HG03039 (cell line): ENCODE measurements at regions not wholly inside any gene's neighbourhood (a gene's known extent, or its start where the extent isn't known, plus 50 kb on each side); places are given as distances from the start of the nearest gene placed in this dataset.

Experiments used
- ATAC-seq: cut with Tn5 transposase; IDR thresholded peaks from one replicate; pipeline ENCODE4 v1.9.1; 2021; ENCODE audit warnings: mild to moderate bottlenecking, moderate library complexity; ENCODE audit not compliant: unreplicated experiment

DNA sequence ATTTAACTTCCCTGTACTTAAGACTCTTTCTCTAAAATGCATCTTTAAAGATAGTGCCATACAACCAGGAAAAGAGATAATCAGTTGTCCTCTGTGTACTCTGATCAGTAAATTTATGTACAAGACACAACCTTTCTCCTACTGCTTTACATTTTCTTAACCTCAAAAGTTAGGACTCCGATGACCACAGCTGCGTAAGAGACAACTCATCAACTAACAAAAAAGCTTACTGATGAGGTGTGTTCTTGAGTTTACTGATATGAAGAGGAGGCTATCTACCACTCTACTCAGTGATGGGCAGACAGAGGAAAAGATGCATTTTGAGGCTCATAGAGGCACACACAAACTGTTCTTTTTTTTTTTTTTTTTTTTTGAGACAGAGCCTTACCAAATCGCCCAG, 71.4 kb upstream of the HIF1A start:
- no peak for ATAC-seq

DNA sequence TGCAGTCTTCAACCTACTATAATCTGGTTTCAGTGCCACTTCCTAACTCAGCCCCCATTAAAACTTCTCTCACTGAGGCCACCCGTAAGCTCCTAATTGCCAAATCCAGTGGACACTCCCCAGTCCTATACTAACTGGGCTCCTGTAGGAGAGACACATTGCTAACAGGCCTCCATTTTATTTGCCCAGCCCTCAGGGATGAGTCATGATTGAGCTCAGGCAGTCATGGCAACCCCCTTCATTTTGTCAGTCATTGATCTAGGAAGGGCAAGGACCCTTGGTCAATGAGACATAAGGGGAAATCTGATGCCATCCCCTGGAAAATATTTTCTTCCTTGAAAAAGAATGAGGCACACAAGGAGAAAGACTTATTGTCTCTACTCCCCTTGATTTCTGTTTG, 70.1 kb upstream of the HIF1A start:
- ATAC-seq, result no peak

DNA sequence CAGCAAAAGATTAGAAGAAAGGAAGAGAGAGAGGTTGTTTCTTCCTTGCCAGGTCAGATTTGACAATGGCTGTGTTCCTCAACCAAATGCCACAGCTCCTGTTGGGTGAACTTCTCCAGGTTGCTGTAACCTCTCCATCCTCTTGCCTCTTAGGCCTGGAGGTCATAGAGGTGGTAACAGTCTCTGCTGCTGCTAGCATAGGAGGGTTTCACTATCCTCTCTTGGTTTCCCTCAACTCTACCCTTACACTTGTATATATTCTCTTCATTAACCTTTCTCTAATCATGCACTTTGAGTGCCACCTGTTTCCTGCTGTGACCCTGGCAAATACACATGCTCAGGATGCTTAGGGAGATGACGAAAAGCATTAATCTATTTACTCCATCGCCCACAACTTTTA, 67.7 kb upstream of the HIF1A start:
- no peak for ATAC-seq

DNA sequence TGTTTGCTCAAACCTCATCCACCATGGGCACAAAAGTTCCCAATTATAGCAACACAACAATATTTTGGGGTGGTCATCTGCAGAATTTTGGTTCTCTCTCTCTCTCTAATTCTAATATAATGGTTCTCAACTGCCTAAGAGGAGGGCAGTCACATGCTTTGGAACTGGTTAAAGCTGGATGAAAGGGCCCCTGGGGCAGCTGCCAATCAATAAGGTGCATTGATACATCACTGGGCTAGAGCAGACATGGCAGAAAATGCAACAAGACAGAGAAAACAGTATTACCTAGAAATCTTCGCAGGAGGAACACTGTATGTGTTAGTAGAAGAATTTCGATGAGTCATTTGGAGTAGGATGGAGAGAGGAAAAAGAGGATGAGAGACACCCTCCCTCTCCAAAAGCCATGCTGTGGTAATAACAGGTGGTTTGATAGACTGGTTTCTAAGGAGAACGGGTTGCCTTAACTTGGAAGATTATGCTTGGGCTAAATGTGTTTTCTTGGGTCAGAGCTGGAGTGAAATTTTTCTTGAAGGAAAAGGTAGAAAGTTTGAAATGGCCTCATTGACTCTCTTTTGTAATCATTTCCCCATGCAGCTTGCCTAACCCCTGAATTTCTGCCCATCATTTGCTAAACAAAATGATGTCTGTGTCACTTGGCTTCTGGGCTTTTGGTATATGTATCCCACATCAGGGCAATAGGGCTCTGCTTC, 67.1 kb upstream of the HIF1A start:
- no peak for ATAC-seq

DNA sequence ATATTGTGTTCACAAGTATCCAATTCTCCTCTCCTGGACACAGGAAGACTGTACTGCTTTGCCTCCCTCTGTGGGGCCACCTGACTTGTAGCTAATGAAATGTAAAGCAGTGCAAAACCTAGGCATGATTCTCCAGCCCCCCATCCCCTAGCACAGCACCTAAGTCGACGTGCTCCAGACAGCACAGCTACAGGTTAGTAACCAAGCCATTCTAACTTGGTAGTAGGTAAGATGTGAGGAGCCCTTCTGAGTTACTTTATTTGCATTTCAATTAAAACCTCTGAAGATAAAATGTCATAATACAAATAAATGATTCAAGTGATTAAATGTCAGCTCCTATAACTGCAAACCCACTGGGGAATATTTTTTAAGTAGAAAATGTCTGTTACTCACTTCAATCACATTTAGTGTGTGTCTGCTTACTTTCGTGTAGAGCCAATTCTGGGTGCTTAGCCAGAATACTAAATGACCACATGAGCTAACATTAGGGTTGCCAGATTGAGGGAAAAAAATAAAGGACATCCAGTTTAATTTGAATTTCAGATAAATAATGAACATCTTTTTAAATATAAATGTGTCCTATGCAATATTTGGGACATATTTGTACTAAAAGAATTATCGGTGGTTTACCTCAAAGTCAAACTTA, 64.8 kb upstream of the HIF1A start:
- ATAC-seq, result no peak

DNA sequence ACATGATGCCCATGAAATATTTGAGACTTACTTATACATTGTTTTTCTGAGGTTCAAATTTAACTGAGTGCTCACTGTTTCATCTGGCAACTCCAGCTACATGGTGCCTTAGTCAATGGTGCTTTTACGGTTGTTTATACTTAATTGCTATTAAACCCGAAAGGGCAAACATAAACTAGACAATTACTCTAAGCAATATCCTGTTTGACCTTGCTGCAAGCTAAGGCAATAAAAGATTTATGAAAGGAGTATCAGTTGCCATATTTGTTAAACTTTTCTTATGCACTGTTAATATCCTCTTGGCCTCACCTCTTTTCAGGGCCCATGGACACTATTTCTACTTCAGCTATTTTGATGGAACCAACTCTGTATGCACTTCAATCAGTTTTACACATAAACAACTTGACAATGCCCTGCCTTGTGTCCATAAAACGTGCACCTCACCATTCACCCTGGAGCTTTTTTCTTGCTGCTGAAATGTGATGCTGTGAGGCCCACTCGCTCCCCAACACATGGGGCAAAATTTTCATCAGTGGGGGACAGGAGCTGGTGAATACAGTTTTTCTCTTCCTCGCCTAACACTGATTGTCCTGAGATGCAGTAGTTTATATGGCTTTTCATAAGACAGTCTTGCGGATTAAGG, 64.1 kb upstream of the HIF1A start:
- ATAC-seq, result no peak

DNA sequence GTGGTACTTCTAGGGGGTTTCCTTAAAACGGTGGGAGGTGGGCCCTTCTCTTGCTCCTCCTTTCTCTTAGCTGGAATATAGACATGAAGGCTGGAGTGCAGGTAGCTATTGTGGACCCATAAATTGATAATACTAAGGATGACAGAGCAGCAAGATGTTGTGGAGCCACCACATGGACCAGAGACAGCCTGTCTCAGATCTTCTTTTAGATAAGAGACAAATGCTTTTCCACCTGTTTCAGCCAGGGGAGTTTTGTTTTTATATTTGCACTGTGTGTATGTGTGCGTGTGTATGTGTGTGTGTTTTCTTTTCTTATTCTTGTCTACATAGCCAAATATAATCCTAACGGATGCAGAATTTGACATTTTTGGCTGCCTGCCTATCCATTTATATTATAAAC, 62.9 kb upstream of the HIF1A start:
- no peak for ATAC-seq

DNA sequence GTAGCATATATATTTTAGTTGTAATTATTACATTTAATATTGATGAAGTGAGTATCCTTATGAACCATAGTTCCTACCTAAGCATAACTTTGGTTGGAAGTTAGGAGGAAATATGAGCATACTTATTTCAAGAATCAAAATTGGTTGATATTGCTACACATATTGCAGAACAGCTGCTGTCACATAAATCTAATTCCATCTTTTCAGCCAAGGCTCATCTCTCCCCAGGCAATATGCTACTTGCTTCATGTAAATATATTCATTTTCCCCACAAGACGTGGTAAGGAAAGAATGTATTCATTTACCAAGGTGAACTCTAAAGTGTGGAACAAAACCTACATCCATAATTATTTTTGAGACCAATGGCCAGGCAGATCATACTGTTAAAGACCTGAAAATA, 62.5 kb upstream of the HIF1A start:
- ATAC-seq, result no peak

DNA sequence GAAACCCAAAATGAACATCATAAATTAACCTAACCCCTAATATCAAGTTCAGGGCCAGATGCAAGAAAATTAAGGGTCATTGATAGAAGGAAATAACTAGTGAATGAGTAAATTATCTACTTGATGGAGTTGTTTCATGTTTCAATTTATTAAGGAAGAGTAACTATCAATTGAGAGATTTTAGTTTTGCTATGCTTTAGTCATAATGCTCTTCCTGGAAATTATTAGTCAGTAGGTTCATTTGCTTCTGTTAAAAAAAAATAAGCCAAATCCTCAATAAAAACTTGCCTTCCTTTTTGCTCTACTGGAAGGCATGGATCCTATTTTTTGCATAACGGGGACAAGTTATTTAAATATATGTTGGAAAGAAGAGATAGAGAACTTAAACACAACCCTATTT, 59.0 kb upstream of the HIF1A start:
- ATAC-seq, result no peak

DNA sequence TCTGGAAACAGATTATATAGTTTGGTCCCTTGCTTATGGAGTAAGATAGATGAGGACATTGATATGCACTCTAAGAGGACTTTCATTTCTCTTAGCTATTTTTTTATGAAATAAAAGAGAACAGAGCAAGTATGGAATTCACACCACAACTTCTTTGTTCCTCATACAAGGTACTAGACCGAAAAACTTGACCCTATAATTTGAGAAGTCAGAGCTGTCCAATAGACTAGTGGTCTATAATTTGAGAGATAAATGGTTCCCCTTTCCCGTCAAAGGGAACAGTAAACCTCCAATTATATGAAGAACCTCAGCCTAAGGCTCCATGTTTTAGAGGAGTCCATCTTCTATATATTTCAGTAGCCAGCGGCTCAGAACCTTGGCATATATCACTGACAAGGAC, 58.5 kb upstream of the HIF1A start:
- ATAC-seq, result no peak

DNA sequence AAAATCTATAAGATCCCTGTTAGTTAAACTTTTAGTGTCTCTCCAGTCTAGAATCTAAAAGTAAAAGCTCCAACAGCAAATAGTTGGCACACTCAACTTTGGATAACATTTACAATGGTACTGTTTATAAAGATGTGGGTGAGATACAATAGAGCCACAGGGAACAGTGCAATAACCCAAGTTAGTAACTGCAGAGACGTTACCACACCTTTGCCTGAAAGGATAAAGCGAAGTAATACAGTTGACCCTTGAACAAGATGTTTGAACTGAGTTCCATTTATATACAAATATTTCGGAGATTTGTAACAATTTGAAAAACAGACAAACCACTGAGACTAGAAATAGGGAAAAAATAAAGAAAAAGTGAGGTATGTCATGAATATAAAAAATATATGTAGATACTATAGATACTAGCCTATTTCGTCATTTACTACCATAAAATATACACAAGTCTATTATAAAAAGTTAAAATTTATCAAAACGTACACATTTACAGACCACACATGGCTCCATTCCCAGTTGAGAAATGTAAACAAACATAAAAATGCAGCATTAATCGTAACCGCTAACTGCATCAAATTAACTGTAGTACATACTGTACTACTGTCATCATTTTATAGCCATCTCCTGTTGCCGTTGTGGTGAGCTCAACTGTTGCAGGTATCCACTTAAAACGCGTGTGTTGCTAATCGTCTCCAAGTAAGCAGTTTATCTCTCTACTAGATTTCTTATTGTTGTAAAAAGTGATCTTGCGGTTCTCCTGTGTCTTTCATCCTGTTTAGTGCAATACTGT, 56.5 kb upstream of the HIF1A start:
- ATAC-seq, result no peak

DNA sequence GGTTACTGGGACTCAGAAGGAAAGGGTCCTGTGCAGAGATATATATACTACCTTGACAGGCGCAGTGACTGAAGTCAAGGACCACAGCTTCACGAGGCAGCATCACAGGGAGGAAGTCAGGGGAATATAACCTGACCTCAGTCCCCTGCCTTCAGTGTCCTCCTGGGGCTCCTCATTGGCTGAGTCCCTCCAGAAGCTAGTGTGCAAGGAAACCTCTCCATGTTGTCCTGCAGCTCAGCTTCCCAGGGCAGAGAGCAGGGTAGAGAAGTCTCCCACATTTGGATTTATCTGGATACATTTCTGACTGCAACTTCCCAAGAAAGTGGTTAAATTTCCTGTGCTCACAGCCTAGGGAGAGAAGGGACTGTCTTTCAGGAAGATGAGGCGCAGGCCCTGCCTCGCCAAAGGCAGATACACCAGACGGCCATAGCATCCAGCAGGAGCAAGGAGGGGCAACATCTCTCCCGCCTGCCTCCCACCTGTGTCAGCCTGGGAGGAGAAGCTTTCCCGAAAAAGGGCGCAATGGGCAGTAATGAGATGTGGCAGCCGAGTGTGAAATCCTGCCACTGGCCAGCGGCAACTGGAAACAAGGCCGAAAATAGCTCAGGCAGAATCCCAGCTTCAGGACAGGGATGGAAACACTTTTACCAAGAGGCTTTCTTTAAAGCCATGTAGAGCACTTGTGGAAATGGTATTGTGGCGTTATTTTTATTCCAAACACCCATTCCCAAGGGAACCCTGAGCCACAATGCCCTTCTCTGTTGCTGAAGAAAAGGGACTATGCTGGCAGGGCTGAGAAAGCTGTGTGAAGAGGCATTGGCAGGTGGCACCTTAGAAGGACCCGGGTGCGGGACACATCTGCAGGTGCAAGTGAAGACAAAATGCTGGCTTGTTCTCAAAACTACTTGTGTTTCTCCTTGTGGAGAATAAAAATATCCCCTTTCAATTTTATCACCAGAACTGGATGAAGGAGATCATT, 54.9 kb upstream of the HIF1A start:
- ATAC-seq, result no peak

DNA sequence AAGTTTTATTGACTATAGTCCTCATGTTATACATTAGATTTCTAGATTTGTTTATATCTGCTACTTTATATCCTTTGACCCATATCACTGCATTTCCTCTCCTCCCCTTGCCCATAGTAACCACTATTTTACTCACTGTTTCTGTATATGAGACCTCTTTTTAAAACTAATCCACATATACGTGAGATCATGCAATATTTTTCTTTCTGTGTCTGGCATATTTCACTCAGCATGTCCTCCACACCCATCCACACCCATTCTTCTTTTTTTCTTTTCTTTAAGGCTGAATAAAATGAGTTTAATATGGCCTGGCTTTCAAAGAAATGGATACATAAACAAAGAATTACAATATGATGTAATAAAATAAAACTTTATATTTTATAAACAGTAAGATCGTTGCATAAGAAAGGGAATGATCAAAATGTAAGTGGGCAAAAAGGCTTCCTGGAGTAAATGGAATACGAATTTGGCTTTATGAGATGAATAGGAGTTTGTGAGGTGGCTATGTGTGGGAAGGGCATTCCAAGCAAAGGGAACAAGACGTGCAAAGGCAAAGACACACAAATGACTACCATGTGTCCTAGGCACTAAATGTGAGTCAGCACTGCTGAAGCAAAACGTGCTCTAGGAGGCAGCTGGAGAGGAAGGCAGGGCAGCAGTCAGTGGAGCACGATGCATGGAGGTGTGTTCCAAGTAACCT, 53.2 kb upstream of the HIF1A start:
- ATAC-seq, result no peak

DNA sequence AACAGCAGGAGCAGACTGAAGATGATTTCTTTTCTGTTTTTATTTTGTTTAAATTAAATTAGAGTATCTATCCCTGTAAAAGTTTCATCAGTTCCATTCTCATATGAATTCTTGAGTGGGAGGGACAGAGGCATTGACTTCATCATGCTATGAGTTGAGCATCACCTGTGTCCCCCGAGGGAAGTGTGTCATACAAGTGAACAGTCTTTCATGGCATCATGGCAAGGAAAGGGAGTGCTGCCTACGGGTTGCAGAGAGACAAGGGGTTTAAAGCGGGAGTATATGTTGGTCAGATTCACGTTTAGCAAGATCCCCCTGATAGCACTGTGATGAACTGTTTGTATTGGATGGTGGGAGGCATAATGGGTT, 52.7 kb upstream of the HIF1A start:
- no peak for ATAC-seq

DNA sequence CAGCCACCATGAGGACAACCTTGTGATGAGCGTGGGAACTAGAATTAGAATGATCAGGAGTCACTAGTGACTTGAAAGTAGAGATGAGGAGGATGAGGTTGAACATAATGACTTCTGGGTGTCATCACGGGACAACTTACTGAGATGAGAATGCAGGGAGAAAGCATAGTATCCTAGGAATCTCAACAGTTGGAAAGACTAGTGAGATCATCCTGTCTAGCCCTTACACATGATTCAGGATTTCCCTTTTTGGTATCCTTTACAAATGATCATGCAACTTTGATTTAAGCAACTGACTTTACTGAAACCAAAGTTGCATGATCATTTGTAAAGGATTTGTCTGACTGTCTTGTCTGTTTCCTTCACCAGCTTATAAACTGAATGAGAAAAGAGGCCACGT, 51.8 kb upstream of the HIF1A start:
- ATAC-seq, result no peak

DNA sequence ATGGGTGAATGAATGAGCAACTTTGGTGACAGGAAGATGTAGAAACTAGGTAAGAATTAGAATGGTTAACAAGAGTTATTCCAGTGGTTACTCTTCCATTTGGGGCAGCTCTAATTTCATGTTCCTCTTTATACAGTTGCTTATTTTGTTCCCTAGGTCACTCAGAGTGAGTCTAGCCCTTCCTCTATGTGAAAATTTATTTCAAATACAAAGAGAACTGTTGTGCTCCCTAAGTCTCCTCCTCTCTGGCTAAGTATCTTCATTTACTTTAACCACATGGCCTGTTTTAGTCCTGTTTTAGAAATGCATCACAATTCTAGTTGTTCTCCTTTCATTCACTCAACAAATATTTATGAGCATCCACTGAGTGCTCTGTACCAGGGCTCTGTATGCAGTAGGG, 51.1 kb upstream of the HIF1A start:
- no peak for ATAC-seq

DNA sequence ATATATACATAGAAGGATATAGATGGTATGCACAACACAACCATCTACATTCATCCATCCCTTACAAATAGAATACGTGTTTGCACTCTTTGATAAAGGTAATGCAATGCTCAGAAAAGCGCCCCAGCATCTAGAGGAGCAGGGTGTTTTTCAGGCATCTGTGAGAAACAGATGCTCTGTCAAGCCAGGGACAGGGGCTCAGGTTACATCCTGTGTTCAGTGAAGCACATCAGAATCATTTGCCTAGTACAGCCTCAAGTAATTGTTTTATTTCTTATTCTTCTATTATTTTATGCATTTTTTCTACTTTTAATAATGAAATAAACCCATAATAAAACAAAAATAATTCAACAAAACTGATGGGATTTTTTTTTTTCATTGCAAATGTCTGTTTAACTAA, 50.5 kb upstream of the HIF1A start:
- no peak for ATAC-seq

DNA sequence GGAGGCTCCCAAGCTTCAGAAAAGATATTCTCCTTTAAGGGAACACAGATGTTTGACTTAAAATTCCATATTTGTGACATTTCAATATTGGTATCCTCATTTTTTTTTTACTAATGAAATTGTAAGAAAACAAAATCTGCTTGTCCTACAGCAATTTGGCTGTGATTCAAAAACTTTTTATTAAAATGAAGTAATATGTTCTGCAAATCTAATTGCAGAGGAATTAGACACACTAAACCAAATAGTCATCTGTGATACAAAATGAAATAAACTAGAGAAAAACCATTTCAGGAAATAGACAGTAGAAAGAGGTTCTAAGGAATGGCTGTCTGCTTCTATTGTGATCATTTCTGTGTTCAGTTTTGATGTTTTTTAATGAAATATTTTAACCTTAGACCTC, 50.1 kb upstream of the HIF1A start:
- no peak for ATAC-seq
